Omental fat pad (tissue), 3 donors: ENCODE measurements at regions not wholly inside any gene's neighbourhood (a gene's known extent, or its start where the extent isn't known, plus 50 kb on each side); places are given as distances from the start of the nearest gene placed in this dataset.
"Not testable (repeated sequence)": the region's sequence is repeated elsewhere in the genome, so short reads cannot be mapped to it uniquely, and the experiment has no call there.

Experiments used
- ATAC-seq: fragments of 150-250 bp; one replicate; pipeline ENCODE4 v1.9.1; 2016; ENCODE audit warnings: mild to moderate bottlenecking, moderate library complexity; ENCODE audit not compliant: low FRiP score
- DNase-seq: peaks from one replicate; pipeline ENCODE4 v3.0.0-alpha.2; 2019; ENCODE audit warnings: low spot score
- TF ChIP-seq, protein P1 (sequence below), 3 donors: fragments of 450-650 bp; IDR thresholded peaks; one replicate each; pipeline ENCODE4 v1.5.1; 2016 to 2017; ENCODE audit warnings: antibody characterized with exemption in 3 of 3, mild to moderate bottlenecking in 3 of 3, moderate library complexity in 2 of 3

DNA sequence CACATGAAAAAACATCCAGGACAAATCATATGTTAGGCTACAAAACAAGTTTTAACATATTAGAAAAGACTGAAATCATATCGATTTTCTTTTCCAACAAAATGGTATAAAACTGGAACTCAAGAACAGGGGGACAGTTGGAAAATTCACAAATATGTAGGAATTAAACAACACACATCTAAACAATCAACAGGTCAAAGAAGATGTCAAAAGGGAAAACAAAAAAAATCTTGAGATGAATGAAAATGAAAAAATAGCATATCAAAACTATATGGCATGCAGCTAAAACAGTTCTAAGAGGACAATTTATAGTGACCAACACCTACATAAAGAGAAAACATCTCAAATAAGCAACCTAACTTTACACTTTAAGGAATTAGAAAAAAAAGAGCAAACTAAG is 585.3 kb downstream of the UQCRFS1 start:
- DNase-seq (no peak), ATAC-seq (no peak)
- TF ChIP-seq, protein P1, sequence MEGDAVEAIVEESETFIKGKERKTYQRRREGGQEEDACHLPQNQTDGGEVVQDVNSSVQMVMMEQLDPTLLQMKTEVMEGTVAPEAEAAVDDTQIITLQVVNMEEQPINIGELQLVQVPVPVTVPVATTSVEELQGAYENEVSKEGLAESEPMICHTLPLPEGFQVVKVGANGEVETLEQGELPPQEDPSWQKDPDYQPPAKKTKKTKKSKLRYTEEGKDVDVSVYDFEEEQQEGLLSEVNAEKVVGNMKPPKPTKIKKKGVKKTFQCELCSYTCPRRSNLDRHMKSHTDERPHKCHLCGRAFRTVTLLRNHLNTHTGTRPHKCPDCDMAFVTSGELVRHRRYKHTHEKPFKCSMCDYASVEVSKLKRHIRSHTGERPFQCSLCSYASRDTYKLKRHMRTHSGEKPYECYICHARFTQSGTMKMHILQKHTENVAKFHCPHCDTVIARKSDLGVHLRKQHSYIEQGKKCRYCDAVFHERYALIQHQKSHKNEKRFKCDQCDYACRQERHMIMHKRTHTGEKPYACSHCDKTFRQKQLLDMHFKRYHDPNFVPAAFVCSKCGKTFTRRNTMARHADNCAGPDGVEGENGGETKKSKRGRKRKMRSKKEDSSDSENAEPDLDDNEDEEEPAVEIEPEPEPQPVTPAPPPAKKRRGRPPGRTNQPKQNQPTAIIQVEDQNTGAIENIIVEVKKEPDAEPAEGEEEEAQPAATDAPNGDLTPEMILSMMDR (IDR thresholded peaks at IDR 0.05), result no peak

DNA sequence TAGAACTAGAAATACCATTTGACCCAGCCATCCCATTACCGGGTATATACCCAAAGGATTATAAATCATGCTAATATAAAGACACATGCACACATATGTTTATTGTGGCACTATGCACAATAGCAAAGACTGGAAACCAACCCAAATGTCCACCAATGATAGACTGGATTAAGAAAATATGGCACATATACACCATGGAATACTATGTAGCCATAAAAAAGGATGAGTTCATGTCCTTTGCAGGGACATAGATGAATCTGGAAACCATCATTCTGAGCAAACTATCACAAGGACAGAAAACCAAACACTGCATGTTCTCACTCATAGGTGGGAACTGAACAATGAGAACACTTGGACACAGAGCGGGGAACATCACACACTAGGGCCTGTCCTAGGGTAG is 586.5 kb downstream of the UQCRFS1 start:
- not testable (repeated sequence) for ATAC-seq, DNase-seq

DNA sequence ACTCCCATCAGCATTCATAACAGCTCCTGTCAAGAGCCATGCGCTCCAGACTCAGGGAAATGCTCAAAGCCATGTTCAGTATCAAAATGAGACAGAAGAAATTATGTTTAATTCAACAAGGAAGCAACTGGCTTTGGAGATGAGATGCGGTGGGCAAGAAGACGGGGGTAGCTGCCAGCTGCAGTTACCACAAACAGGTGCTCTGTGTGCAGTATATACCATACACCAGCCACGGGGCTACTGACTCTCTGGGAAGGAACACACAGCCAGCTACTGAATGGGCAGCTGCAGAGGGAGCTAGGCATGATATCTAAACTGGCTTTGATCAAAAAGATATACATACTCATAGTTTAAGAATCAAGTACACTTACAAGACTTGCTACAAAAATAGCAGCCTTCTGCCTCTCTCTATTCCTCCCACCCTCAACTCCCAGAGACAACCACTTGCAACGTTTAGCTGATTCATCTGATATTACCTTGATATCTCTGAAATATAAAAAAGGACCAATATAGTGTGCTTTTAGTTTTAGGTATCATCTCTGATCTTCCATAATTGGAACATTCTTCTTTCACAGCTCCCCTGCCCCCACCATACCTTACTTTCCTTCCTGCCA is 593.0 kb downstream of the UQCRFS1 start:
- DNase-seq (no peak), ATAC-seq (no peak)

DNA sequence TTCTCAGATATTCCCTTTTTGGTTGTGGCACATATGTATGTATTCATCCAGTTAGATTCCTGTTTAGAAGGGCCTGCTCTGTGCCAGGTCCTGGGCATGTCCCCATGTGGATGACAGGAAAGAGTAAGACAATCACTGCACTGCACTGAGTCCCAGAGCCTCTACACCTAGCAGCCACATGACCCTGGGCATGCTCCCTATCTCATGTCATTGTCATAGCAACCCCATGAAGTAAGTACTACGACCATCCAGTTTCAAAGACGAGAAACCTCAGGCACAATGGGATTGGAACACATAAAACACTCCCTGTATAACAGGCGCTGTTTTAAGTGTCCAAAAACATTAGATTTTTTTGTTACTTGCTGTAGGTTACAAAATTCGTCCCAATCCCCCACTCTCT is 594.4 kb downstream of the UQCRFS1 start:
- no peak for DNase-seq
- no peak for ATAC-seq
- TF ChIP-seq, protein P1 (IDR thresholded peaks at IDR 0.05), result no peak

More for the DNA sequence above, 593.0 kb downstream of the UQCRFS1 start:
- TF ChIP-seq, protein P1 (IDR thresholded peaks at IDR 0.05), result no peak

DNA sequence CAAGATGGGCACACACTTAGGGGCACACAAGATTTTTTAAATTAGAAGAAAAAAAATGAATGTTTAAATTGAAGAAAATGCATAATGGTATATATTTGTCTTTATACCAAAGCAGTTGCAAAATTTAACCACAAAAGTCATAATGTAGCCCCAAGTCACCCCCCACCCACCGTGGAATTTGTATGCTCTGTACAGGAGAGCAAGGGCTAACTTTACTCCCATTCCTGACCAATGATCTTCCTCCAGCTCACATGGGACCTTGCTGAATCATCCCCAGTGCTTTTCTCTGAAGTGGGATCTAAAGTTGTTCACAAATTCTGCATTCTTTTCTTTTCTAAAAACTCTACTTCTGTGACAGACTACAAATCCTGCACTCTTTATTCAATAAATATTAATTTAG is 597.0 kb downstream of the UQCRFS1 start:
- TF ChIP-seq, protein P1 (IDR thresholded peaks at IDR 0.05), result no peak
- no peak for DNase-seq
- ATAC-seq, result no peak

DNA sequence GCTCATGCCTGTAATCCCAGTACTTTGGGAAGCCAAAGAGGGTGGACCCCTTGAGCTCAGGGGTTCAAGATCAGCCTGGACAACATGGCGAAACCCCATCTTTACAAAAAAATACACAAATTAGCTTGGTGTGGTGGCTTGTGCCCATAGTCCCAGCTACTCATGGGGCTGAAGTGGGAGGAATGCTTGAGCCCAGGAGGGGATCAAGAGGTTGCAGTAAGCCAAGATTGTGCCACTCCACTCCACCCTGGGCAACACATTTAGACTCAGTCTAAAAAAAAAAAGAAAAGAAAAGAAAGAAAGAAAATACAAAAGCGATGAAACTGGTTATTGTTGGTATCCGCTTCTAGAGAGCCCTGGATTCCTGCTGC is 597.4 kb downstream of the UQCRFS1 start:
- ATAC-seq (no peak), DNase-seq (no peak)
- TF ChIP-seq, protein P1 (IDR thresholded peaks at IDR 0.05), result no peak

DNA sequence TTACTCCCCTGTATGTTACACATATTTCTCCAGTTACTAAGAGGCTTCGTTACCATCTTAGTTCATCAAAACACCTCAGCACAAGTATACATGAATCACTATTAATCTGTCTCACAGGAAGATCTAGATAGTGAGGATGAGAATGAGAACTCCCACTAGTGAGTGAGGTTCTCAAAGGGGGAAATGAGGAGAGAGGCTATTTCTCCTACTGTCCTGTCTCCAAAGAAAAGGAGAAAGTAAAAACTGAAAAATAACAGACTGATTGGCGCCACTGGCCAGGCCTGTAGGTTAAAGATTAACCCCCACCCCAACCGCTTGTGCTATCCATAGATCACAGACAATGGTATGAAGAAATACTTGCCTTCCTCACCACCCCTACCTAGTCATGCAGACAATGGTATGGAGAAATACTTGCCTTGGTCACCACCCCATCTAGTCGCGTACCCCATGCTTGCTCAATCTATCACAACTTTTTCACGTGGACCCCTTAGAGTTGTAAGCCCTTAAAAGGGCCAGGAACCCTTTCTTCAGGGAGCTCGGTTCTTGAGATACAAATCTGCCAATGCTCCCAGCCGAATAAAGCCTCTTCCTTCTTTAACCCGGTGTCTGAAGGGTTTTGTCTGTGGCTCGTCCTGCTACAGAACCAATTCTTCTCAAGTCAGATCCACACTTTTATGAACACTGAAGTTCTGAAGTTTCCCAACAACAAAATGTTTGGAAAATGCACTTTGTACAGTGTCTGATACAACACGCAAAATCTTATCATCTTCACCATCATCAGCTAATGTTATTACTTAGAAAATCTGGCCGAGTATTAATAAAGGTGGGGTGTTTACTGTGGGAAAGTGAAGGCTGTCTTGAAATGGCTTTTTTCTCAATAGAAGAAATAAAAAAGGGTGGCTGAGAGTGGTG is 598.1 kb downstream of the UQCRFS1 start:
- DNase-seq (no peak), ATAC-seq (no peak)
- TF ChIP-seq, protein P1 (IDR thresholded peaks at IDR 0.05), result no peak
